BLaER1 treated with 17β-estradiol and CSF1 and Interleukin-3, amounts not matched to agents 10 nM and 100 nM (cell line): ENCODE measurements at regions not wholly inside any gene's neighbourhood (a gene's known extent, or its start where the extent isn't known, plus 50 kb on each side); places are given as distances from the start of the nearest gene placed in this dataset.

ENCODE experiments used
- H3K27ac ChIP-seq, 11 experiments: shearing (Covaris generic); formaldehyde crosslinking; 2 replicates each; pipeline ENCODE4 v1.8.1; 2022
- H3K27me3 ChIP-seq, 11 experiments: shearing (Covaris generic); formaldehyde crosslinking; 2 replicates each; pipeline ENCODE4 v1.8.1; 2022
- H3K36me3 ChIP-seq, 11 experiments: shearing (Covaris generic); formaldehyde crosslinking; 2 replicates each; pipeline ENCODE4 v1.8.1; 2022
- H3K4me1 ChIP-seq, 10 experiments: shearing (Covaris generic); formaldehyde crosslinking; 2 replicates each; pipeline ENCODE4 v1.8.1; 2022
- H3K4me2 ChIP-seq, 11 experiments: shearing (Covaris generic); formaldehyde crosslinking; 2 replicates each; pipeline ENCODE4 v1.8.1; 2022
- H3K4me3 ChIP-seq, 10 experiments: shearing (Covaris generic); formaldehyde crosslinking; 2 replicates each; pipeline ENCODE4 v1.8.1; 2022
- H3K9ac ChIP-seq, 11 experiments: shearing (Covaris generic); formaldehyde crosslinking; 2 replicates each; pipeline ENCODE4 v1.8.1; 2022
- H3K9me3 ChIP-seq, 11 experiments: shearing (Covaris generic); formaldehyde crosslinking; replicated peaks in 1 of 11; 2 replicates each; pipeline ENCODE4 v1.8.1; 2022
- H4K20me1 ChIP-seq, 11 experiments: shearing (Covaris generic); formaldehyde crosslinking; 2 replicates each; pipeline ENCODE4 v1.8.1; 2022
- Cebpa-rat ChIP-seq, 11 experiments: shearing (Covaris generic); IDR thresholded peaks; 2 replicates each; pipeline ENCODE4 v1.8.1; 2022

GRCh38 chr2:151051574-151052220 lies 210.0 kb downstream of the RBM43 start:
- Histone ChIP-seq H3K27me3 (no peaks in the 10 kb centered on the region), H4K20me1 (no peaks in the 10 kb centered on the region), H3K4me2 (peak overlapping the region in 1 of 11 experiments; percentile 31; a peak in 2 of 22 replicates), H3K27ac (no peak overlapping the region), H3K4me3 (no peak overlapping the region), H3K9me3 (no peaks in the 10 kb centered on the region), H3K4me1 (peaks cover 0 to 51% (median 0%) of the 10 kb centered on the region in 10 experiments; a peak in 6 of 20 replicates), H3K9ac (no peak overlapping the region), H3K36me3 (no peaks in the 10 kb centered on the region)
- TF ChIP-seq Cebpa-rat (IDR thresholded peaks at IDR 0.05) = no peak

- Histone ChIP-seq H3K9me3 (peaks cover 0 to 5% (median 0%) of the 10 kb centered on the region in 11 experiments; a peak in 3 of 22 replicates), H3K27ac (no peak overlapping the region)
- TF ChIP-seq Cebpa-rat (IDR thresholded peaks at IDR 0.05) = no peak
Measured at GRCh38 chr2:151049746-151050145, 211.9 kb downstream of the RBM43 start.

GRCh38 chr2:151048331-151049054 lies 213.2 kb downstream of the RBM43 start:
- H3K4me3 ChIP-seq = no peak overlapping the region
- no peak overlapping the region for H3K9ac ChIP-seq
- no peaks in the 10 kb centered on the region for H4K20me1 ChIP-seq
- no peak overlapping the region for H3K27ac ChIP-seq
- no peak for TF ChIP-seq Cebpa-rat (IDR thresholded peaks at IDR 0.05)
- no peaks in the 10 kb centered on the region for H3K27me3 ChIP-seq
- no peaks in the 10 kb centered on the region for H3K36me3 ChIP-seq
- H3K4me1 ChIP-seq = peaks cover 0 to 20% (median 0%) of the 10 kb centered on the region in 10 experiments; a peak in 2 of 20 replicates
- H3K4me2 ChIP-seq = no peak overlapping the region
- H3K9me3 ChIP-seq = peaks cover 0 to 8% (median 0%) of the 10 kb centered on the region in 11 experiments; a peak in 3 of 22 replicates

More at GRCh38 chr2:151049746-151050145, 211.9 kb downstream of the RBM43 start:
- Histone ChIP-seq H3K4me2 (no peak overlapping the region), H3K27me3 (no peaks in the 10 kb centered on the region), H4K20me1 (no peaks in the 10 kb centered on the region), H3K9ac (no peak overlapping the region), H3K4me1 (peaks cover 0 to 31% (median 0%) of the 10 kb centered on the region in 10 experiments; a peak in 5 of 20 replicates), H3K36me3 (no peaks in the 10 kb centered on the region), H3K4me3 (no peak overlapping the region)

- H3K9me3 ChIP-seq = peaks cover 0 to 8% (median 0%) of the 10 kb centered on the region in 11 experiments; a peak in 3 of 22 replicates
- no peaks in the 10 kb centered on the region for H3K27me3 ChIP-seq
- no peaks in the 10 kb centered on the region for H4K20me1 ChIP-seq
- TF ChIP-seq Cebpa-rat (IDR thresholded peaks at IDR 0.05) = no peak
- no peak overlapping the region for H3K4me3 ChIP-seq
- no peaks in the 10 kb centered on the region for H3K36me3 ChIP-seq
- no peak overlapping the region for H3K4me2 ChIP-seq
- H3K9ac ChIP-seq = no peak overlapping the region
- H3K4me1 ChIP-seq = no peaks in the 10 kb centered on the region
- no peak overlapping the region for H3K27ac ChIP-seq
Measured at GRCh38 chr2:151043484-151043883, 218.2 kb downstream of the RBM43 start.

- Histone ChIP-seq H4K20me1 (no peaks in the 10 kb centered on the region), H3K27ac (no peak overlapping the region), H3K4me3 (no peak overlapping the region), H3K27me3 (no peaks in the 10 kb centered on the region), H3K4me2 (no peak overlapping the region), H3K4me1 (no peaks in the 10 kb centered on the region), H3K9me3 (peaks cover 0 to 8% (median 0%) of the 10 kb centered on the region in 11 experiments; a peak in 3 of 22 replicates), H3K36me3 (no peaks in the 10 kb centered on the region), H3K9ac (no peak overlapping the region)
- no peak for TF ChIP-seq Cebpa-rat (IDR thresholded peaks at IDR 0.05)
Measured at GRCh38 chr2:151042964-151043363, 218.7 kb downstream of the RBM43 start.

GRCh38 chr2:151040039-151040438 lies 221.6 kb downstream of the RBM43 start:
- H3K9ac ChIP-seq = no peak overlapping the region
- H4K20me1 ChIP-seq = no peaks in the 10 kb centered on the region
- H3K36me3 ChIP-seq = no peaks in the 10 kb centered on the region
- H3K4me2 ChIP-seq = no peak overlapping the region
- TF ChIP-seq Cebpa-rat (IDR thresholded peaks at IDR 0.05) = no peak
- H3K27ac ChIP-seq = no peak overlapping the region
- no peak overlapping the region for H3K4me3 ChIP-seq
- H3K4me1 ChIP-seq = no peaks in the 10 kb centered on the region
- no peaks in the 10 kb centered on the region for H3K27me3 ChIP-seq
- H3K9me3 ChIP-seq = peaks cover 0 to 8% (median 0%) of the 10 kb centered on the region in 11 experiments; a peak in 2 of 22 replicates

GRCh38 chr2:151038516-151038915 lies 223.1 kb downstream of the RBM43 start:
- Histone ChIP-seq H3K4me3 (no peak overlapping the region), H3K27me3 (no peaks in the 10 kb centered on the region), H3K4me2 (no peak overlapping the region), H3K27ac (no peak overlapping the region), H3K9ac (no peak overlapping the region), H4K20me1 (no peaks in the 10 kb centered on the region), H3K36me3 (no peaks in the 10 kb centered on the region), H3K4me1 (no peaks in the 10 kb centered on the region), H3K9me3 (no peaks in the 10 kb centered on the region)
- no peak for TF ChIP-seq Cebpa-rat (IDR thresholded peaks at IDR 0.05)

GRCh38 chr2:151037434-151037833 lies 224.2 kb downstream of the RBM43 start:
- H3K36me3 ChIP-seq = no peaks in the 10 kb centered on the region
- no peak overlapping the region for H3K9ac ChIP-seq
- H3K27me3 ChIP-seq = no peaks in the 10 kb centered on the region
- no peak for TF ChIP-seq Cebpa-rat (IDR thresholded peaks at IDR 0.05)
- H3K4me3 ChIP-seq = no peak overlapping the region
- H3K4me2 ChIP-seq = no peak overlapping the region
- H3K27ac ChIP-seq = no peak overlapping the region
- no peaks in the 10 kb centered on the region for H3K4me1 ChIP-seq
- no peaks in the 10 kb centered on the region for H4K20me1 ChIP-seq
- H3K9me3 ChIP-seq = no peaks in the 10 kb centered on the region

GRCh38 chr2:151033271-151034248 lies 228.1 kb downstream of the RBM43 start:
- TF ChIP-seq Cebpa-rat (IDR thresholded peaks at IDR 0.05) = no peak
- no peaks in the 10 kb centered on the region for H4K20me1 ChIP-seq
- H3K9ac ChIP-seq = no peak overlapping the region
- H3K27me3 ChIP-seq = no peaks in the 10 kb centered on the region
- no peaks in the 10 kb centered on the region for H3K4me1 ChIP-seq
- no peaks in the 10 kb centered on the region for H3K36me3 ChIP-seq
- peaks cover 0 to 4% (median 0%) of the 10 kb centered on the region in 11 experiments; a peak in 1 of 22 replicates for H3K9me3 ChIP-seq
- no peak overlapping the region for H3K4me3 ChIP-seq
- no peak overlapping the region for H3K27ac ChIP-seq
- H3K4me2 ChIP-seq = no peak overlapping the region
